Mucosa of descending colon (tissue), 3 donors: ENCODE measurements at regions not wholly inside any gene's neighbourhood (a gene's known extent, or its start where the extent isn't known, plus 50 kb on each side); places are given as distances from the start of the nearest gene placed in this dataset.

ENCODE experiments used
- ATAC-seq: fragments of 200-7000 bp; cut with Tn5 transposase; one replicate; pipeline ENCODE4 v1.9.1; 2020; ENCODE audit warnings: mild to moderate bottlenecking, moderate library complexity
- DNase-seq, 3 donors: peaks; one replicate each; pipeline ENCODE4 v3.0.0-alpha.2; 2020
- H3K36me3 ChIP-seq: fragments of 200-600 bp; one replicate; pipeline ENCODE4 v1.8.0; 2021; ENCODE audit warnings: low read depth, mild to moderate bottlenecking
- H3K4me1 ChIP-seq: fragments of 200-600 bp; one replicate; pipeline ENCODE4 v1.8.0; 2021; ENCODE audit warnings: low read depth, mild to moderate bottlenecking
- H3K4me3 ChIP-seq: fragments of 200-600 bp; one replicate; pipeline ENCODE4 v1.8.0; 2021; ENCODE audit warnings: mild to moderate bottlenecking
- H3K9me3 ChIP-seq: fragments of 200-600 bp; one replicate; pipeline ENCODE4 v1.8.0; 2021; ENCODE audit warnings: mild to moderate bottlenecking
- intact Hi-C, 2 donors: fragments of 100-400 bp; cut with DNase I in 1 of 2; cut with micrococcal nuclease in 1 of 2; formaldehyde crosslinking; loops; one replicate each; pipeline versions ENCODE4 v1.11.0 to v1.11.1; 2022; cut with DNase I, micrococcal nuclease
- TF ChIP-seq, protein P1 (sequence below): fragments of 200-600 bp; IDR thresholded peaks from one replicate; pipeline ENCODE4 v1.8.0; 2022; ENCODE audit warnings: antibody characterized with exemption, mild to moderate bottlenecking
- donor health status: DM: no; HTN: no; CAD: no; lungs with moderate emphysema.
- donor health status: DM: no; HTN: no; CAD: no.
- donor health status: DM: no; HTN: yes; CAD: no.

DNA sequence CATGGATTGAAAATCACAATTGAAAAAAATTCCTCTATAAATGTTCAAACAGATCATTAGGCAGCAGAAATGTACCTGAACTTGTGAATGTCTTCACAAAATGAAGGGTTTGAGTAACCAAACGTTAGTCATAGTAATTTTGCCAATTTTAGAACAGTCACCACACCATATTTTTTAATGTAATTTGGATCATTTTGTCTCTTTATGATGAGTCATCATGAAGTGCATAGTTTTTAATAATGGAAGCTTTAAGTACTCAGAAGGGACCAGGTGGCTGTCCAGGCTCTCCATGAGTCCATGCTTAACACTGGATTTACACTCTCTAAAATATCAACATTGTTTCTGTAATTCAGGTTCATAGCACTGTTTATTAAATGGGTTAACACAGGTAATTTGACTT is 219.2 kb downstream of the ETV1 start:
- intact Hi-C loops, result no loop called here
- TF ChIP-seq, protein P1, sequence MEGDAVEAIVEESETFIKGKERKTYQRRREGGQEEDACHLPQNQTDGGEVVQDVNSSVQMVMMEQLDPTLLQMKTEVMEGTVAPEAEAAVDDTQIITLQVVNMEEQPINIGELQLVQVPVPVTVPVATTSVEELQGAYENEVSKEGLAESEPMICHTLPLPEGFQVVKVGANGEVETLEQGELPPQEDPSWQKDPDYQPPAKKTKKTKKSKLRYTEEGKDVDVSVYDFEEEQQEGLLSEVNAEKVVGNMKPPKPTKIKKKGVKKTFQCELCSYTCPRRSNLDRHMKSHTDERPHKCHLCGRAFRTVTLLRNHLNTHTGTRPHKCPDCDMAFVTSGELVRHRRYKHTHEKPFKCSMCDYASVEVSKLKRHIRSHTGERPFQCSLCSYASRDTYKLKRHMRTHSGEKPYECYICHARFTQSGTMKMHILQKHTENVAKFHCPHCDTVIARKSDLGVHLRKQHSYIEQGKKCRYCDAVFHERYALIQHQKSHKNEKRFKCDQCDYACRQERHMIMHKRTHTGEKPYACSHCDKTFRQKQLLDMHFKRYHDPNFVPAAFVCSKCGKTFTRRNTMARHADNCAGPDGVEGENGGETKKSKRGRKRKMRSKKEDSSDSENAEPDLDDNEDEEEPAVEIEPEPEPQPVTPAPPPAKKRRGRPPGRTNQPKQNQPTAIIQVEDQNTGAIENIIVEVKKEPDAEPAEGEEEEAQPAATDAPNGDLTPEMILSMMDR, result no peak
- Histone ChIP-seq H3K4me1 (no peaks in the 10 kb centered on the region), H3K4me3 (no peak overlapping the region), H3K9me3 (no peaks in the 10 kb centered on the region), H3K36me3 (no peaks in the 10 kb centered on the region)
- no peak for DNase-seq
- ATAC-seq, result no peak

DNA sequence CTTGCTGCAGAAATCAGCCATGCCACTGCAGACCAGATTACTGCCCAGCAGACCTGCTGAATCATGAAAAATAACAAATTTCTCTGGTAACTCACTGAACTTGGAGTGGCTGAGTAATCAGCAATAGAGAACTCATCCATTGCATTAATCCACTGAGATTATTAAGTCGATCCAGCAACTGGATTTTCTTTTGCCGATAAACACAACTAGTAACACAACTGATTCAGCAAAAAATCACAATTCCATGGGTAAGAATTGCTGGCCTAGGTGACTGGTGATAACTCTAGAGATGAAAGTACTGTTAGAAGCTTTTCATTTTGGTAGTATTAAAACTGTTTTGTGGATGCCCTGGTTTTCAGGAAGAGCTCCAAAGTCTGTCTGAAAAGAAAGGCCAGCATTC is 214.5 kb downstream of the ETV1 start:
- no peaks in the 10 kb centered on the region for H3K9me3 ChIP-seq
- H3K36me3 ChIP-seq, result no peaks in the 10 kb centered on the region
- DNase-seq (no peak), ATAC-seq (no peak)
- no peak overlapping the region for H3K4me3 ChIP-seq
- intact Hi-C loops, result no loop called here
- H3K4me1 ChIP-seq, result no peaks in the 10 kb centered on the region
- TF ChIP-seq, protein P1, result no peak

GRCh38 chr7:13777242-13777641 is 212.2 kb downstream of the ETV1 start:
- no peaks in the 10 kb centered on the region for H3K4me1 ChIP-seq
- ATAC-seq, result no peak

GRCh38 chr7:13778967-13779366 is 210.5 kb downstream of the ETV1 start:
- ATAC-seq, result no peak
- Histone ChIP-seq H3K36me3 (no peaks in the 10 kb centered on the region), H3K9me3 (no peaks in the 10 kb centered on the region), H3K4me1 (no peaks in the 10 kb centered on the region), H3K4me3 (no peak overlapping the region)
- no peak for DNase-seq
- TF ChIP-seq, protein P1, result no peak
- intact Hi-C loops, result no loop called here

More at GRCh38 chr7:13777242-13777641, 212.2 kb downstream of the ETV1 start:
- no peak for DNase-seq
- no peak overlapping the region for H3K4me3 ChIP-seq
- intact Hi-C loops, result no loop called here
- H3K9me3 ChIP-seq, result no peaks in the 10 kb centered on the region
- no peaks in the 10 kb centered on the region for H3K36me3 ChIP-seq
- TF ChIP-seq, protein P1, result no peak

DNA sequence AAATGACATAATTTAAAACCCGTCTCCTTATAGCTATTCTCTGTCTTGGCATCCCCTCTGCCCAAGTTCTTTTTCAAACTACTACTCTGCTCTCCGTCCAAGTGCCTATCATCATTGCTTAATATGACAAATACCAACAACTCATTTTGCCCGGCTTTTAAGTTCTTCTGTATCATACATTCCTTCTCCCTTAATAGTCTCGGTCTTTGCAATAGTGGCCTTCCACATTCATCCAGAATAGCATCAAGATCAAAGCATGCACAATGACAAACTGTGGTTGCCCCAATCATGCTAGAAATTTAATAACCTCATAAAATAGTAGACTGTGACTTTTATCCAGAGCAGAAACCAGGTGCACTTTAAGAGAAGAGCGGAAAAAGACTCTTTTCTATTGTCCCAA is 198.9 kb downstream of the ETV1 start:
- intact Hi-C loops, result no loop called here
- Histone ChIP-seq H3K36me3 (no peaks in the 10 kb centered on the region), H3K4me1 (no peaks in the 10 kb centered on the region), H3K4me3 (no peak overlapping the region), H3K9me3 (no peaks in the 10 kb centered on the region)
- DNase-seq (no peak), ATAC-seq (no peak)
- TF ChIP-seq, protein P1, result no peak

DNA sequence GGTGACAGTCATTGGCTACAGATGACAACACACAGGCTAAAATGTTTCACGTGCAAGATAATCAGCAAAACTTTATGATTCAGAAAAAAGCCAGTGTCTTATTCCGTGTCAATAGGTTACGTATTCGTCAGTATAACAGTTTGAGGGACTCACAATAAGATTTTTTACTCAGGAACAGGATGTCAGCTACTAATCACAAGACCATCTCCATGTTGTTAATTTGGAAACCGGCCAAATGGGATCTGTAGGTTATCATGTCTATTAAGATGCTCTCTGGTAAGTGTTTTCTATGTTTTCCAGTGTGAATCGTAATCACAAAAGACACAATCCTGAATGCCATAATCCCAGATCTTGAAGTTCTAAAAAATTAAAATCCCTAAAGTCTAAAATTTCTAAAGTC is 197.3 kb downstream of the ETV1 start:
- H3K4me3 ChIP-seq, result no peak overlapping the region
- TF ChIP-seq, protein P1, result no peak
- DNase-seq (no peak), ATAC-seq (no peak)
- H3K9me3 ChIP-seq, result no peaks in the 10 kb centered on the region
- no peaks in the 10 kb centered on the region for H3K4me1 ChIP-seq
- intact Hi-C loops, result no loop called here
- no peaks in the 10 kb centered on the region for H3K36me3 ChIP-seq
